Natural killer cell (primary cell): ENCODE measurements at regions not wholly inside any gene's neighbourhood (a gene's known extent, or its start where the extent isn't known, plus 50 kb on each side); places are given as distances from the start of the nearest gene placed in this dataset.

ENCODE experiments used
- ATAC-seq, 3 donors: fragments of 150-1000 bp in 2 of 3; fragments of 200-7000 bp in 1 of 3; cut with Tn5 transposase; 1 replicate in 1 of 3; 2 replicates in 2 of 3; pipeline ENCODE4 v1.10.0; 2021; ENCODE audit warnings: mild to moderate bottlenecking in 2 of 3, moderate library complexity in 2 of 3
- DNase-seq, 2 donors: peaks; one replicate each; pipeline versions ENCODE4 v3.0.0 to v3.0.0-alpha.2; 2013 to 2021; ENCODE audit warnings: mixed read lengths in 1 of 2
- H3K27ac ChIP-seq: one replicate; pipeline ENCODE4 v1.5.1; 2013; ENCODE audit warnings: mild to moderate bottlenecking, low read length
- H3K27me3 ChIP-seq: one replicate; pipeline ENCODE4 v1.6.1; 2013; ENCODE audit warnings: low read length; ENCODE audit not compliant: control insufficient read depth, insufficient read depth
- H3K36me3 ChIP-seq: one replicate; pipeline ENCODE4 v1.6.1; 2013; ENCODE audit warnings: low read length; ENCODE audit not compliant: control insufficient read depth, insufficient read depth
- H3K4me1 ChIP-seq: one replicate; pipeline ENCODE4 v1.6.1; 2013; ENCODE audit warnings: low read length; ENCODE audit not compliant: control insufficient read depth, insufficient read depth
- H3K4me3 ChIP-seq: one replicate; pipeline ENCODE4 v1.5.1; 2013; ENCODE audit warnings: low read length
- H3K9me3 ChIP-seq: one replicate; pipeline ENCODE4 v1.6.1; 2013; ENCODE audit warnings: low read length; ENCODE audit not compliant: control insufficient read depth, insufficient read depth
- H3K27ac Mint-ChIP-seq, 2 donors: one replicate each; pipeline ENCODE4 v1.8.0; 2022; ENCODE audit warnings: mild to moderate bottlenecking in 2 of 2, mixed read lengths in 2 of 2, moderate library complexity in 1 of 2
- H3K27me3 Mint-ChIP-seq, 2 donors: one replicate each; pipeline ENCODE4 v1.8.0; 2022; ENCODE audit warnings: low read depth in 2 of 2, mixed read lengths in 2 of 2
- H3K36me3 Mint-ChIP-seq: one replicate; pipeline ENCODE4 v1.8.0; 2022; ENCODE audit warnings: mixed read lengths
- H3K4me1 Mint-ChIP-seq, 2 donors: one replicate each; pipeline ENCODE4 v1.8.0; 2022; ENCODE audit warnings: mixed read lengths in 2 of 2
- H3K4me3 Mint-ChIP-seq: one replicate; pipeline ENCODE4 v1.8.0; 2022; ENCODE audit warnings: mild to moderate bottlenecking, moderate library complexity, mixed read lengths
- H3K9me3 Mint-ChIP-seq, 2 donors: one replicate each; pipeline ENCODE4 v1.8.0; 2022; ENCODE audit warnings: mixed read lengths in 2 of 2
- WGBS: methylation state at CpG from one replicate; pipeline ENCODE4 v1.1.7; 2013; ENCODE audit warnings: missing lambda C conversion rate; ENCODE audit not compliant: insufficient coverage; 5-methylcytosine and 5-hydroxymethylcytosine counted together
- intact Hi-C: fragments of 100-400 bp; cut with micrococcal nuclease; formaldehyde crosslinking; loops from one replicate; pipeline ENCODE4 v1.14.2; 2022
- TF ChIP-seq, protein P1 (sequence below): fragments of 200-600 bp; IDR thresholded peaks from one replicate; pipeline ENCODE4 v1.8.0; 2022; ENCODE audit warnings: antibody characterized with exemption

DNA sequence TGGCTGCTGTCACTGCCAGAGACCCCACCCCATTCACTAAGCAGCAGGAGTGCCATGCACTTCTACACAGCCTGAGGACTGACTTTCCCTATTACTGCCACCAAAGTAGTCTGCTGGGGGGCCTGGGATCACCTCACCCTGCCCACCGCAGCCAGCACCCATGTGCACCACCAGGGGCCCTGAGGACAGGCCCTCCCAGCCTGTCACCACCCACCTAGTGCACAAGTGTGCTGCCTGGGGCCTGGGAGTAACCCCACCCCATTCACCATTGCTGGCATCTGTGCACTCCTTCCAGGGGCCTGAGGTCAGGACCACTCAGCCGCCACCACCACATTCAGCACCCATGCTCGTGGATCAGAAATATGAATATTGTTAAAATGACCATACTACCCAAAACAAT, 247.8 kb upstream of the NCKAP5 start:
- intact Hi-C loops, result no loop called here
- WGBS, result 78% methylated on average over 3 of the region's 3 CpGs
- Histone ChIP-seq H3K4me1 (no peaks in the 10 kb centered on the region), H3K4me3 (no peak overlapping the region), H3K27ac (no peak overlapping the region), H3K9me3 (no peaks in the 10 kb centered on the region), H3K36me3 (no peaks in the 10 kb centered on the region), H3K27me3 (no peaks in the 10 kb centered on the region)
- Mint-ChIP-seq H3K4me1 (no peaks in the 10 kb centered on the region), H3K27ac (no peak overlapping the region), H3K9me3 (peaks cover 10 to 14% of the 10 kb centered on the region in 2 donors), H3K36me3 (no peaks in the 10 kb centered on the region), H3K4me3 (no peak overlapping the region), H3K27me3 (no peaks in the 10 kb centered on the region)
- DNase-seq (no peak), ATAC-seq (no peak)
- TF ChIP-seq, protein P1, sequence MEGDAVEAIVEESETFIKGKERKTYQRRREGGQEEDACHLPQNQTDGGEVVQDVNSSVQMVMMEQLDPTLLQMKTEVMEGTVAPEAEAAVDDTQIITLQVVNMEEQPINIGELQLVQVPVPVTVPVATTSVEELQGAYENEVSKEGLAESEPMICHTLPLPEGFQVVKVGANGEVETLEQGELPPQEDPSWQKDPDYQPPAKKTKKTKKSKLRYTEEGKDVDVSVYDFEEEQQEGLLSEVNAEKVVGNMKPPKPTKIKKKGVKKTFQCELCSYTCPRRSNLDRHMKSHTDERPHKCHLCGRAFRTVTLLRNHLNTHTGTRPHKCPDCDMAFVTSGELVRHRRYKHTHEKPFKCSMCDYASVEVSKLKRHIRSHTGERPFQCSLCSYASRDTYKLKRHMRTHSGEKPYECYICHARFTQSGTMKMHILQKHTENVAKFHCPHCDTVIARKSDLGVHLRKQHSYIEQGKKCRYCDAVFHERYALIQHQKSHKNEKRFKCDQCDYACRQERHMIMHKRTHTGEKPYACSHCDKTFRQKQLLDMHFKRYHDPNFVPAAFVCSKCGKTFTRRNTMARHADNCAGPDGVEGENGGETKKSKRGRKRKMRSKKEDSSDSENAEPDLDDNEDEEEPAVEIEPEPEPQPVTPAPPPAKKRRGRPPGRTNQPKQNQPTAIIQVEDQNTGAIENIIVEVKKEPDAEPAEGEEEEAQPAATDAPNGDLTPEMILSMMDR, result no peak

DNA sequence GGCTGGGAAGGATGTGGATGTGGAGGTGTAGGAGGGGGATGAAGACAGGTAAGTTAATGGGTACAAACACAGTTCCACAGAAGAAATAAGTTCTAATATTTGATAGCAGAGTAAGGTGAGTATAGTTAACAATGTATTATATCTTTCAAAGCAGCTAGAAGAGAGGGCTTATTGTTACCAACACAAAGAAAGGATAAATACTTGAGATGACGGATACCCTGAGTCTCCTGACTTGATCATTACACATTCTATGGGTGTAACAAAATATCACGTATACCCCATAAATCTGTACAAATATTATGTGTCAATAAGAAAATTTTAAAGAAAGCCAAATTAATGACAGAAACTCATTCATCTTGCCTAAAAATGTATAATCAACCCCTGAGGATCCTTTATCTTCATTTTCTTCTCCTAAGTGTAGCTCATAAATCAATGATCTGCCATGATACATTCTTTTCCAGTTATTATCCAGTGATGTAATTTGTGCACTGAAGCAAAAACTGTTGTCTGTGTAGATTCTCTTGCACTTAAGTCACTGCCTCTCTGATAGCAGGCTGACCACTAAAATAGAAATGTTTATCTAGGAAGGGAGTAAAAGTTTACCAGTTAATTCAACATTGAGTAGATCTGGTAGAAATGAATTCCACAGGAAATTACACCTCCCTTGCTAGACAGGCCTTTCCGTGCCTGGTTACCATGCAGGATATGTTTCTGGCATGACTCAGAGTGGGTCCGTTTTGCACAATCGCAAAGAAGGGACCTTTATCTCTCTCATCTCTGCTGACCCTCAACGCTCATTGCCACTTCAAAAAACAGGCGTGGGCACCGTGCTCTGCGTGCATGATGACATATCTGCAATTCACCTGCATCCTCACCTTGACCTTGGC, 249.7 kb upstream of the NCKAP5 start:
- H3K4me3 ChIP-seq, result no peak overlapping the region
- H3K36me3 Mint-ChIP-seq, result no peaks in the 10 kb centered on the region
- no peaks in the 10 kb centered on the region for H3K27me3 Mint-ChIP-seq
- no peaks in the 10 kb centered on the region for H3K36me3 ChIP-seq
- no peak for ATAC-seq
- TF ChIP-seq, protein P1, result no peak
- H3K27ac ChIP-seq, result no peak overlapping the region
- H3K9me3 Mint-ChIP-seq, result peaks cover 0 to 3% of the 10 kb centered on the region in 2 donors
- 17% methylated on average over 7 of the region's 9 CpGs for WGBS
- H3K27me3 ChIP-seq, result no peaks in the 10 kb centered on the region
- no peak for DNase-seq
- intact Hi-C loops, result no loop called here
- no peak overlapping the region for H3K4me3 Mint-ChIP-seq
- no peaks in the 10 kb centered on the region for H3K4me1 ChIP-seq
- no peaks in the 10 kb centered on the region for H3K4me1 Mint-ChIP-seq
- no peak overlapping the region for H3K27ac Mint-ChIP-seq
- H3K9me3 ChIP-seq, result no peaks in the 10 kb centered on the region

DNA sequence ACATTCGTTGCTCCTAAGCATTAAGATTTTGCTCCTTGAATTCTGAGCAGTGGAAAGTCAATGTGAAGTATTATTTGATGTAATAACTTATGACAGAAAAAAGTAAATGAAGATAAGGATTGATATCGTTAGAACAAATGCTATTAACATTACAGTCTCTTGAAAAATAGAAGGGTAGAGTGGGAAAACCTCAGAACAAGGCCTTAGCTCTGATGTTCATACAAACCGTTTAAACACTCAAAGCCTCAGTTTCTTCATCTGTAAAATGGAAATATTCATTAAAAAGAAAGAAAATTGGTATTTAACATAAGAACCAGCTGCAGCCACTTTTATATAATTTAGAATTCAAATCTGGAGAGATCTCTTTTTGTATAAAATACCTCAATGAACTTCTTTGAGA, 250.4 kb upstream of the NCKAP5 start:
- no peaks in the 10 kb centered on the region for H3K4me1 Mint-ChIP-seq
- ATAC-seq (no peak), DNase-seq (no peak)
- TF ChIP-seq, protein P1, result no peak
- no peaks in the 10 kb centered on the region for H3K36me3 ChIP-seq
- H3K36me3 Mint-ChIP-seq, result no peaks in the 10 kb centered on the region
- no peak overlapping the region for H3K27ac ChIP-seq
- WGBS, result 63% methylated on average over 1 of the region's 3 CpGs
- H3K27ac Mint-ChIP-seq, result no peak overlapping the region
- H3K27me3 Mint-ChIP-seq, result no peaks in the 10 kb centered on the region
- H3K9me3 Mint-ChIP-seq, result peaks cover 0 to 2% of the 10 kb centered on the region in 2 donors
- H3K9me3 ChIP-seq, result no peaks in the 10 kb centered on the region
- no peak overlapping the region for H3K4me3 Mint-ChIP-seq
- H3K27me3 ChIP-seq, result no peaks in the 10 kb centered on the region
- no peaks in the 10 kb centered on the region for H3K4me1 ChIP-seq
- intact Hi-C loops, result no loop called here
- H3K4me3 ChIP-seq, result no peak overlapping the region

DNA sequence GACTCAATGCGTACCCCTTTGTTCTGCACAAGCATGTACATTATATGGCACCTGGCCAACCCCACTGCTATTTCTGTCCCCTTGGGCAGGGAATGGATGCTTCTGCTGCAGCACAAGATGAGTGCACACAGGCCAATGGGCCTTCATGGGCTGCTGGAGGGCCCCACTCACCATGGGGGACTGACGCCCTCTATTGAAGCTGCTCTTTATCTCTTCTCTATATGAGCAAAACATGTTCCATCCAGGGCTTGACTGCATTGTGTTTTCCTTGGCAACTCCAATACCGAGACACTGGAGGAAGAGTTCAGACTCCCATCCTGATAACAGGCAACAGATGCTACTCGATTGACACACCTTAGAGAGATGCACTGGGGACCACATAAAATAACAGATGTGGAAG, 251.6 kb upstream of the NCKAP5 start:
- WGBS, result 78% methylated on average over 4 of the region's 4 CpGs
- H3K4me3 Mint-ChIP-seq, result no peak overlapping the region
- H3K9me3 ChIP-seq, result no peaks in the 10 kb centered on the region
- DNase-seq (no peak), ATAC-seq (no peak)
- no peaks in the 10 kb centered on the region for H3K27me3 Mint-ChIP-seq
- TF ChIP-seq, protein P1, result no peak
- no peaks in the 10 kb centered on the region for H3K4me1 Mint-ChIP-seq
- no peaks in the 10 kb centered on the region for H3K36me3 ChIP-seq
- no peaks in the 10 kb centered on the region for H3K36me3 Mint-ChIP-seq
- no peak overlapping the region for H3K27ac ChIP-seq
- intact Hi-C loops, result no loop called here
- H3K9me3 Mint-ChIP-seq, result no peaks in the 10 kb centered on the region
- H3K27me3 ChIP-seq, result no peaks in the 10 kb centered on the region
- no peaks in the 10 kb centered on the region for H3K4me1 ChIP-seq
- H3K4me3 ChIP-seq, result no peak overlapping the region
- no peak overlapping the region for H3K27ac Mint-ChIP-seq
